HepG2 (cell line): ENCODE measurements at regions not wholly inside any gene's neighbourhood (a gene's known extent, or its start where the extent isn't known, plus 50 kb on each side); places are given as distances from the start of the nearest gene placed in this dataset.

Source experiments
- ATAC-seq: fragments of 200-7000 bp; cut with Tn5 transposase; 3 replicates; pipeline ENCODE4 v1.9.1; 2020; ENCODE audit warnings: mild to moderate bottlenecking, moderate library complexity
- BruUV-seq: library from RNA; stranded (reverse); fragments of 400-500 nt; replicated peaks from 2 replicates; lab custom pipeline; 2021; lab: Mats Ljungman, UMichigan
- CTCF ChIA-PET: fragments of 300-600 bp; formaldehyde crosslinking; extraction: SDS; loops from one replicate; lab custom pipeline; 2021; ENCODE audit warnings: low total read pairs, inconsistent platforms, low intra/inter-chr PET ratio; lab: Yijun Ruan, JAX
- POLR2A ChIA-PET: fragments of 350-600 bp; sonication (Branson Sonifier 250); formaldehyde crosslinking; loops from one replicate; lab custom pipeline; 2020; ENCODE audit warnings: antibody characterized with exemption, inconsistent platforms; lab: Yijun Ruan, JAX
- DNase-seq: peaks from one replicate; pipeline ENCODE4 v3.0.0-alpha.2; 2015; ENCODE audit warnings: low spot score
- FAIRE-seq: peaks from 3 replicates; lab custom pipeline; 2011; peaks lifted over from hg19 to GRCh38; lab: Jason Lieb, UNC
- H2AFZ ChIP-seq: one replicate; pipeline ENCODE4 v1.6.1; 2011; ENCODE audit warnings: low read length, inconsistent platforms
- H3K27ac ChIP-seq: fragments of 300-600 bp; 3 replicates; pipeline ENCODE4 v1.8.0; 2011; ENCODE audit warnings: mixed run types, mild to moderate bottlenecking, mixed read lengths, low read length, inconsistent platforms; ENCODE audit not compliant: insufficient read depth; ENCODE audit errors: extremely low read length
- H3K27me3 ChIP-seq, 2 experiments: fragments of 200-600 bp in 1 of 2; 2 replicates in 1 of 2; 3 replicates in 1 of 2; pipeline versions ENCODE4 v1.6.0 to v1.8.0; 2011; ENCODE audit warnings: low read length in 2 of 2, mild to moderate bottlenecking in 2 of 2, moderate library complexity in 2 of 2, inconsistent platforms in 1 of 2; ENCODE audit not compliant: insufficient read depth in 2 of 2, control insufficient read depth in 1 of 2
- H3K36me3 ChIP-seq, 2 experiments: fragments of 200-600 bp in 1 of 2; replicated peaks in 1 of 2; 2 replicates in 1 of 2; 3 replicates in 1 of 2; pipeline versions ENCODE4 v1.5.1 to v1.8.0; 2011; ENCODE audit warnings: low read length in 2 of 2, inconsistent platforms in 1 of 2; ENCODE audit not compliant: insufficient read depth in 2 of 2, control insufficient read depth in 1 of 2
- H3K4me1 ChIP-seq: 2 replicates; pipeline ENCODE4 v1.5.1; 2012; ENCODE audit warnings: low read length, inconsistent platforms; ENCODE audit not compliant: insufficient read depth
- H3K4me2 ChIP-seq: 2 replicates; pipeline ENCODE4 v1.6.0; 2011; ENCODE audit warnings: low read depth, low read length, inconsistent platforms
- H3K4me3 ChIP-seq, 3 experiments: fragments of 200-600 bp in 1 of 3; sonication (generic), shearing (Covaris generic) in 1 of 3; replicated peaks in 1 of 3; 2 replicates each; pipeline ENCODE4 v1.5.1; 2011 to 2016; ENCODE audit warnings: low read length in 3 of 3, inconsistent platforms in 2 of 3, low read depth in 2 of 3, mild to moderate bottlenecking in 2 of 3, control low read depth in 1 of 3, mixed read lengths in 1 of 3; ENCODE audit not compliant: insufficient read depth in 1 of 3
- H3K79me2 ChIP-seq: one replicate; pipeline ENCODE4 v1.6.1; 2011; ENCODE audit warnings: low read length, inconsistent platforms; ENCODE audit not compliant: insufficient read depth
- H3K9ac ChIP-seq: 2 replicates; pipeline ENCODE4 v1.6.0; 2011; ENCODE audit warnings: mild to moderate bottlenecking, low read depth, low read length, inconsistent platforms; ENCODE audit not compliant: insufficient read depth
- H3K9me3 ChIP-seq: 2 replicates; pipeline ENCODE4 v1.5.1; 2012; ENCODE audit warnings: mild to moderate bottlenecking, low read length
- H4K20me1 ChIP-seq: 2 replicates; pipeline ENCODE4 v1.6.0; 2011; ENCODE audit warnings: inconsistent platforms, mild to moderate bottlenecking, low read length, moderate library complexity; ENCODE audit not compliant: insufficient read depth
- CENPX ChIP-seq: sonication (generic); formaldehyde crosslinking; IDR thresholded peaks from 2 replicates; pipeline ENCODE4 v1.9.0; 2021; ENCODE audit warnings: mild to moderate bottlenecking, missing genetic modification reagents, moderate library complexity
- MAZ ChIP-seq, 2 experiments: sonication (generic) in 1 of 2; formaldehyde crosslinking in 1 of 2; IDR thresholded peaks; 2 replicates each; pipeline versions ENCODE4 v1.5.0 to v1.6.1; 2012 to 2020; ENCODE audit warnings: low read depth in 2 of 2, mild to moderate bottlenecking in 2 of 2, borderline replicate concordance in 1 of 2, improper control_type of control experiment in 1 of 2, low read length in 1 of 2, missing genetic modification reagents in 1 of 2, moderate library complexity in 1 of 2
- PHF21A ChIP-seq: sonication (generic); formaldehyde crosslinking; IDR thresholded peaks from 2 replicates; pipeline ENCODE4 v1.5.0; 2020; ENCODE audit warnings: mild to moderate bottlenecking, missing genetic modification reagents
- SRSF1 ChIP-seq: fragments of 200-400 bp; formaldehyde crosslinking; optimal IDR thresholded peaks from 2 replicates; pipeline ENCODE3; 2017; ENCODE audit warnings: mild to moderate bottlenecking, low read depth, low read length, moderate library complexity
- WGBS: methylation state at CpG from one replicate; pipeline ENCODE4 v1.1.6; 2017; ENCODE audit warnings: low lambda C conversion rate; 5-methylcytosine and 5-hydroxymethylcytosine counted together
- in situ Hi-C: cut with HindIII; loops from 2 replicates; pipeline ENCODE4 v1.10.0; 2017; ENCODE audit warnings: low pct_unique_long_range_greater_than_20kb; ENCODE audit not compliant: extremely low pct_ligation_motif_present
- intact Hi-C: fragments of 100-400 bp; cut with micrococcal nuclease; formaldehyde crosslinking; loops from one replicate; pipeline ENCODE4 v1.10.0; 2022; ENCODE audit not compliant: unreplicated experiment
- TF ChIP-seq, protein P1 (sequence below): sonication (generic); formaldehyde crosslinking; IDR thresholded peaks from 2 replicates; pipeline ENCODE4 v1.5.1; 2020; ENCODE audit warnings: missing genetic modification reagents, mild to moderate bottlenecking, borderline replicate concordance
- TF ChIP-seq, protein P2 (sequence below): sonication (generic); formaldehyde crosslinking; IDR thresholded peaks from 2 replicates; pipeline ENCODE4 v1.4.0; 2020; ENCODE audit warnings: missing genetic modification reagents, borderline replicate concordance

DNA sequence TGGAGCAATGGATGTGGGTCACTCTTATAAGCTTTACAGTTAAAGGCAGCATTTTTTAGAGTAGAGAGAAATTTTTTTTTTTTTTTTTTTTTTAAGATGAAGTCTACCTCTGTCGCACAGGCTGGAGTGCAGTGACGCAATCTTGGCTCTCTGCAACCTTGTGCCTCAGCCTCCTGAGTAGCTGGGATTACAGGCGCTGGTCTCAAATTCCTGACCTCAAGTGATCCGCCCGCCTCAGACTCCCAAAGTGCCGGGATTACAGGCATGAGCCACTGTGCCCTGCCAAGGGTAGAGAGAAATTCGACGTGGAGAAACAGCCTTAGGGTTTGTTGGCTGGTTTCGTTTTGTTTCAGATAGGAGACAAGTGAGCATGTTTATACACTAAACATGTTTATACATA lies 594.2 kb upstream of the ADAMTS5 start (continued):
- TF ChIP-seq, protein P1, sequence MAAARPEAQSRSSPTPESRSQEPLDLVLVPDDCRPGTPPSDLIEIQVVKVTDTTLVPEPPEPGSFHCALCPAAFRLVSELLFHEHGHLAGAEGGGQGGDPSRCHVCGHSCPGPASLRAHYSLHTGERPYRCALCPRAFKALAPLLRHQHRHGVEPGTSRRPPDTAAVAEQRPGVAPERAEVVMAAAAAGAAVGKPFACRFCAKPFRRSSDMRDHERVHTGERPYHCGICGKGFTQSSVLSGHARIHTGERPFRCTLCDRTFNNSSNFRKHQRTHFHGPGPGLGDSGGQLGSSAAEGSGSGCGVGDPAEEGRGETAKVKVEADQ (CRISPR knock-in tag), result no peak
- TF ChIP-seq SRSF1 (no peak), MAZ (IDR thresholded peaks at IDR 0.05; ENCODE audit: borderline replicate concordance, low read depth, low read length) (no peak), MAZ (CRISPR knock-in tag; IDR thresholded peaks at IDR 0.05; ENCODE audit: low read depth) (no peak)

DNA sequence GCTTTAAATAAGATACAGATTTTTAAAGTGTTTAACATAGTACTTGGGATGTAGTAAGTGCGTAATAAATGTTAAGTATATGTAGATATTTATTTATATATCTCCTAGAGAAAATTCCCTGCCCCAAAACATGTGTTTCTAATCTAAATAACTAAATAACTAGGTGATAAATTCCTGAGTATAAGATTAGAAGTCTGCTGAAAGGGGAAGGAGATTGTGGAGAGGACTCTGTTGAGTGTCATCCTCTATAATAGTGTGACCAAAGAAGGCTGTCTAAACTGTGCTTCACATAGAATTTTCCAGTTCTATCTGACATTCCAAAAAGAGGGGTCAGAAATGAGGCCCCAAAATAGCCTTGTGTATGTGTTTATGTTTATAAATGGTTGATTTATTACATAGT lies 590.5 kb upstream of the ADAMTS5 start:
- Histone ChIP-seq H3K27ac (no peak overlapping the region), H3K9me3 (peaks cover 90% of the 10 kb centered on the region), H3K36me3 (no peaks in the 10 kb centered on the region), H3K4me2 (no peak overlapping the region), H3K9ac (no peak overlapping the region), H2AFZ (no peak overlapping the region), H3K4me1 (no peaks in the 10 kb centered on the region), H3K27me3 (no peaks in the 10 kb centered on the region), H3K79me2 (no peaks in the 10 kb centered on the region), H3K4me3 (no peak overlapping the region), H4K20me1 (no peaks in the 10 kb centered on the region)
- ATAC-seq, result no peak
- TF ChIP-seq CENPX (CRISPR knock-in tag), result no peak
- TF ChIP-seq, protein P2, sequence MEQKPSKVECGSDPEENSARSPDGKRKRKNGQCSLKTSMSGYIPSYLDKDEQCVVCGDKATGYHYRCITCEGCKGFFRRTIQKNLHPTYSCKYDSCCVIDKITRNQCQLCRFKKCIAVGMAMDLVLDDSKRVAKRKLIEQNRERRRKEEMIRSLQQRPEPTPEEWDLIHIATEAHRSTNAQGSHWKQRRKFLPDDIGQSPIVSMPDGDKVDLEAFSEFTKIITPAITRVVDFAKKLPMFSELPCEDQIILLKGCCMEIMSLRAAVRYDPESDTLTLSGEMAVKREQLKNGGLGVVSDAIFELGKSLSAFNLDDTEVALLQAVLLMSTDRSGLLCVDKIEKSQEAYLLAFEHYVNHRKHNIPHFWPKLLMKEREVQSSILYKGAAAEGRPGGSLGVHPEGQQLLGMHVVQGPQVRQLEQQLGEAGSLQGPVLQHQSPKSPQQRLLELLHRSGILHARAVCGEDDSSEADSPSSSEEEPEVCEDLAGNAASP (CRISPR knock-in tag), result no peak
- TF ChIP-seq PHF21A (CRISPR knock-in tag), result no peak
- CTCF ChIA-PET, result no interaction called here
- intact Hi-C loops (no loop called here), in situ Hi-C loops (loop anchor here (25.0 kb wide), 1 partner anchor 105 kb away; no protein-coding TSS in a partner anchor)
- POLR2A ChIA-PET, result no interaction called here
- no peak for FAIRE-seq
- no TSS peak for BruUV-seq
- 0% methylated on average over 1 of the region's 1 CpG for WGBS
- DNase-seq, result no peak
